ENCODE measurements at regions not wholly inside any gene's neighbourhood (a gene's known extent, or its start where the extent isn't known, plus 50 kb on each side); places are given as distances from the start of the nearest gene placed in this dataset.

GRCh38 chr17:71405101-71405500 is 715.7 kb upstream of the SOX9 start:
- DNase-seq (ENCODE audit: low read depth), result peak; percentile 94
- no peak for TF ChIP-seq CTCF (IDR thresholded peaks at IDR 0.05; ENCODE audit: insufficient read depth, low read depth, low read length, missing control alignments)
- H3K4me3 ChIP-seq (ENCODE audit: low read length), result no peak overlapping the region

- DNase-seq (ENCODE audit: low read depth), result peak; percentile 64
- no peak for TF ChIP-seq CTCF (IDR thresholded peaks at IDR 0.05; ENCODE audit: insufficient read depth, low read depth, low read length, missing control alignments)
- no peak overlapping the region for H3K4me3 ChIP-seq (ENCODE audit: low read length)
Measured at GRCh38 chr17:71407981-71408380, 712.8 kb upstream of the SOX9 start.

GRCh38 chr17:71409137-71409536 is 711.7 kb upstream of the SOX9 start:
- no peak overlapping the region for H3K4me3 ChIP-seq (ENCODE audit: low read length)
- no peak for DNase-seq (ENCODE audit: low read depth)
- no peak for TF ChIP-seq CTCF (IDR thresholded peaks at IDR 0.05; ENCODE audit: insufficient read depth, low read depth, low read length, missing control alignments)

- no peak overlapping the region for H3K4me3 ChIP-seq (ENCODE audit: low read length)
- no peak for TF ChIP-seq CTCF (IDR thresholded peaks at IDR 0.05; ENCODE audit: insufficient read depth, low read depth, low read length, missing control alignments)
- DNase-seq (ENCODE audit: low read depth), result peak; percentile 96
Measured at GRCh38 chr17:71409712-71410111, 711.1 kb upstream of the SOX9 start.

GRCh38 chr17:71412803-71413202 is 708.0 kb upstream of the SOX9 start:
- DNase-seq (ENCODE audit: low read depth), result peak; percentile 97
- H3K4me3 ChIP-seq (ENCODE audit: low read length), result no peak overlapping the region
- no peak for TF ChIP-seq CTCF (IDR thresholded peaks at IDR 0.05; ENCODE audit: insufficient read depth, low read depth, low read length, missing control alignments)

- no peak overlapping the region for H3K4me3 ChIP-seq (ENCODE audit: low read length)
- no peak for TF ChIP-seq CTCF (IDR thresholded peaks at IDR 0.05; ENCODE audit: insufficient read depth, low read depth, low read length, missing control alignments)
- DNase-seq (ENCODE audit: low read depth), result peak; percentile 25
Measured at GRCh38 chr17:71413935-71414334, 706.9 kb upstream of the SOX9 start.

GRCh38 chr17:71417142-71417541 is 703.7 kb upstream of the SOX9 start:
- H3K4me3 ChIP-seq (ENCODE audit: low read length), result no peak overlapping the region
- TF ChIP-seq CTCF (IDR thresholded peaks at IDR 0.05; ENCODE audit: insufficient read depth, low read depth, low read length, missing control alignments), result no peak
- no peak for DNase-seq (ENCODE audit: low read depth)
